ENCODE measurements at regions not wholly inside any gene's neighbourhood (a gene's known extent, or its start where the extent isn't known, plus 50 kb on each side); places are given as distances from the start of the nearest gene placed in this dataset.

DNA sequence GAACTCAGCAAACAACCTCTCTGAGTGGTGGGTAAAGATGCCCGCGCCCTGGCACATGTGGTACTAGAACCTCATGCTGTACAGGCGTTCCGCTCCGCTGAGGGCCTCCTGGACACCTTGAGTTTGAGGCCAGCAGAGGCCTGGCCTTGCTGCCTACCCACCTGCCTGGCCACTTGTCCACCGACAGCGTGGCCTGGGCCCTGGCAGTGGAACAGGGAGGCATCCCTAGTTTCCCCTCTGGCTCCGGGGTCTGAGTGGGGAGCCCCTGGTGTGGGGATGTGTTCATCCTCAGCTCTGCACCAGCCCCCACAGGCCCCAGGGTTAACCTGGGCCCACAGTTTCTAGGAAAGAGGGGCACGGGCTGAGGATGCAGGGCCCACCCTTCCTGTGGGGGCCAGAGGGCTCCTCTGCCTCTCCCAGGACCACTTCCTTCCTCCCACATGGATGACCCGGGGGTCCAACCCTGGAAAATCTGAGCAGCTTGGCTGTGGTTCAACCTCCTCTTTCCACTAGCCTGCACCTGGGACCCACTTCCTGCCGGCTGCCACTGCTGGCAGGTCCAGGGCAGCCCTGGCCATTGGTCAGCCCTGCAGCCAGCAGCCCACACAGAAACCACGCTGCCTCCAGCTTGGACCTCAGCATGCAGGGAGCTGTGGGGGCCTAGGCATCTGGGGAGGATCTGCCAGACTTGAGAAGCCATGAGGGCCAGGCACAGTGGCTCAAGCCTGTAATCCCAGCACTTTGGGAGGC is 53.3 kb upstream of the COL18A1 start:
- TF ChIP-seq, protein P1, sequence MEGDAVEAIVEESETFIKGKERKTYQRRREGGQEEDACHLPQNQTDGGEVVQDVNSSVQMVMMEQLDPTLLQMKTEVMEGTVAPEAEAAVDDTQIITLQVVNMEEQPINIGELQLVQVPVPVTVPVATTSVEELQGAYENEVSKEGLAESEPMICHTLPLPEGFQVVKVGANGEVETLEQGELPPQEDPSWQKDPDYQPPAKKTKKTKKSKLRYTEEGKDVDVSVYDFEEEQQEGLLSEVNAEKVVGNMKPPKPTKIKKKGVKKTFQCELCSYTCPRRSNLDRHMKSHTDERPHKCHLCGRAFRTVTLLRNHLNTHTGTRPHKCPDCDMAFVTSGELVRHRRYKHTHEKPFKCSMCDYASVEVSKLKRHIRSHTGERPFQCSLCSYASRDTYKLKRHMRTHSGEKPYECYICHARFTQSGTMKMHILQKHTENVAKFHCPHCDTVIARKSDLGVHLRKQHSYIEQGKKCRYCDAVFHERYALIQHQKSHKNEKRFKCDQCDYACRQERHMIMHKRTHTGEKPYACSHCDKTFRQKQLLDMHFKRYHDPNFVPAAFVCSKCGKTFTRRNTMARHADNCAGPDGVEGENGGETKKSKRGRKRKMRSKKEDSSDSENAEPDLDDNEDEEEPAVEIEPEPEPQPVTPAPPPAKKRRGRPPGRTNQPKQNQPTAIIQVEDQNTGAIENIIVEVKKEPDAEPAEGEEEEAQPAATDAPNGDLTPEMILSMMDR (conservative IDR thresholded peaks at IDR 0.05; ENCODE audit: low read length), result no peak
- TF ChIP-seq EZH2phosphoT487 (IDR thresholded peaks at IDR 0.05; ENCODE audit: borderline replicate concordance, low read depth, low read length), result no peak
